CD14-positive monocyte (primary cell): ENCODE measurements at regions not wholly inside any gene's neighbourhood (a gene's known extent, or its start where the extent isn't known, plus 50 kb on each side); places are given as distances from the start of the nearest gene placed in this dataset.

Source experiments
- DNase-seq, 3 donors: peaks; one replicate each; pipeline ENCODE4 v3.0.0-alpha.2; 2011 to 2022
- H2AFZ ChIP-seq: 2 replicates; pipeline ENCODE4 v1.6.0; 2012; ENCODE audit warnings: mild to moderate bottlenecking, low read depth, low read length, inconsistent platforms; ENCODE audit not compliant: insufficient read depth, poor library complexity, severe bottlenecking
- H3K27ac ChIP-seq, 2 donors: 1 replicate in 1 of 2; 2 replicates in 1 of 2; pipeline ENCODE4 v1.5.1; 2012 to 2013; ENCODE audit warnings: low read length in 2 of 2, control low read depth in 1 of 2, inconsistent platforms in 1 of 2, low read depth in 1 of 2, mild to moderate bottlenecking in 1 of 2
- H3K27me3 ChIP-seq, 2 donors: one replicate each; pipeline versions ENCODE4 v1.6.0 to v1.6.1; 2011 to 2013; ENCODE audit warnings: low read length in 2 of 2; ENCODE audit not compliant: control insufficient read depth in 2 of 2, insufficient read depth in 2 of 2
- H3K36me3 ChIP-seq, 2 donors: replicated peaks in 1 of 2; 1 replicate in 1 of 2; 2 replicates in 1 of 2; pipeline versions ENCODE4 v1.5.1 to v1.6.1; 2012 to 2013; ENCODE audit warnings: low read length in 2 of 2, control low read depth in 1 of 2, inconsistent platforms in 1 of 2, mild to moderate bottlenecking in 1 of 2; ENCODE audit not compliant: insufficient read depth in 2 of 2, control insufficient read depth in 1 of 2
- H3K4me1 ChIP-seq, 2 donors: 1 replicate in 1 of 2; 2 replicates in 1 of 2; pipeline versions ENCODE4 v1.5.1 to v1.6.1; 2012 to 2013; ENCODE audit warnings: low read length in 2 of 2, control low read depth in 1 of 2, inconsistent platforms in 1 of 2, mild to moderate bottlenecking in 1 of 2, moderate library complexity in 1 of 2; ENCODE audit not compliant: insufficient read depth in 2 of 2, control insufficient read depth in 1 of 2
- H3K4me2 ChIP-seq: replicated peaks from 2 replicates; pipeline ENCODE3; 2012; ENCODE audit warnings: low read length, moderate library complexity, mild to moderate bottlenecking; ENCODE audit not compliant: poor library complexity, severe bottlenecking; ENCODE audit errors: extremely low read depth
- H3K4me3 ChIP-seq, 3 experiments: fragments of 200-600 bp in 1 of 3; sonication (generic) in 1 of 3; replicated peaks in 1 of 3; 1 replicate in 2 of 3; 2 replicates in 1 of 3; pipeline ENCODE4 v1.5.1; 2011 to 2013; ENCODE audit warnings: low read length in 3 of 3, mild to moderate bottlenecking in 3 of 3, control low read depth in 2 of 3, low read depth in 2 of 3, inconsistent platforms in 1 of 3, moderate library complexity in 1 of 3
- H3K79me2 ChIP-seq: 2 replicates; pipeline ENCODE4 v1.6.0; 2012; ENCODE audit warnings: mild to moderate bottlenecking, control low read depth, inconsistent platforms, low read length, moderate library complexity; ENCODE audit not compliant: insufficient read depth
- H3K9ac ChIP-seq: 2 replicates; pipeline ENCODE4 v1.6.0; 2017; ENCODE audit warnings: low read length, mild to moderate bottlenecking; ENCODE audit not compliant: insufficient read depth, poor library complexity, severe bottlenecking
- H3K9me3 ChIP-seq, 2 donors: replicated peaks in 1 of 2; 1 replicate in 1 of 2; 2 replicates in 1 of 2; pipeline versions ENCODE4 v1.5.1 to v1.6.1; 2012 to 2013; ENCODE audit warnings: low read length in 2 of 2, control low read depth in 1 of 2; ENCODE audit not compliant: control insufficient read depth in 1 of 2, insufficient read depth in 1 of 2
- H4K20me1 ChIP-seq: 2 replicates; pipeline ENCODE4 v1.6.0; 2012; ENCODE audit warnings: mild to moderate bottlenecking, low read length, control low read depth, moderate library complexity; ENCODE audit not compliant: insufficient read depth
- H3K27ac Mint-ChIP-seq, 7 donors: one replicate each; pipeline ENCODE4 v1.8.0; 2020; ENCODE audit warnings: mild to moderate bottlenecking in 7 of 7, mixed read lengths in 7 of 7, moderate library complexity in 6 of 7, inconsistent platforms in 2 of 7
- H3K27me3 Mint-ChIP-seq, 3 donors: one replicate each; pipeline ENCODE4 v1.8.0; 2021 to 2022; ENCODE audit warnings: low read depth in 3 of 3, mild to moderate bottlenecking in 3 of 3, mixed read lengths in 3 of 3, moderate library complexity in 3 of 3, inconsistent platforms in 1 of 3
- H3K36me3 Mint-ChIP-seq, 2 donors: one replicate each; pipeline ENCODE4 v1.8.0; 2020; ENCODE audit warnings: mixed read lengths in 2 of 2, inconsistent platforms in 1 of 2, mild to moderate bottlenecking in 1 of 2
- H3K4me1 Mint-ChIP-seq: one replicate; pipeline ENCODE4 v1.8.0; 2020; ENCODE audit warnings: mild to moderate bottlenecking, mixed read lengths
- H3K4me3 Mint-ChIP-seq, 2 donors: one replicate each; pipeline ENCODE4 v1.8.0; 2020; ENCODE audit warnings: mild to moderate bottlenecking in 2 of 2, mixed read lengths in 2 of 2, moderate library complexity in 1 of 2
- H3K9me3 Mint-ChIP-seq, 7 donors: one replicate each; pipeline ENCODE4 v1.8.0; 2020 to 2022; ENCODE audit warnings: mixed read lengths in 7 of 7, mild to moderate bottlenecking in 6 of 7, moderate library complexity in 6 of 7, inconsistent platforms in 2 of 7
- WGBS: methylation state at CpG from one replicate; pipeline ENCODE4 v1.1.5; 2013; ENCODE audit warnings: missing lambda C conversion rate; ENCODE audit not compliant: insufficient coverage; 5-methylcytosine and 5-hydroxymethylcytosine counted together
- intact Hi-C, 2 donors: fragments of 100-400 bp; cut with micrococcal nuclease; formaldehyde crosslinking; loops; one replicate each; pipeline versions ENCODE4 v1.15.0 to v1.15.1; 2023
- TF ChIP-seq, protein P1 (sequence below): fragments of 200-600 bp; IDR thresholded peaks from one replicate; pipeline ENCODE4 v1.8.0; 2022; ENCODE audit warnings: antibody characterized with exemption, mild to moderate bottlenecking

DNA sequence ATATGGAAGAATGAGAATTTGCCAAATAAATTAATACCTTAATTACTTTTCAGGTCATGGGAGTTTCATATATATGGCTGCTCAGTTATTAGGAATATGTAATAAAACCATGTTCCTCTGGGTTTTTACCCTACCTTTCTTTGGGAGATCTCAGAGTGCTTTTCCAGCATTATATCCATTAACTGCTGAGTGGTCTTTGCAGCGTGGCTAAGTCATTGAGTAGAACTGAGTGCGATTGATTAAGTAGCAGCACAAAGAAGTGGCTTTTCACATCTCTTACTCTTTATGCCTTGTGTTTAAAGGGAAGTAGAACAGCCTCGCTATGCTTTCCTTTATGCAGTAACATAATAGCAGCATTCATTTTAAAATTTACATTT is 340.1 kb downstream of the SNAPC1 start:
- no CpG with 5 or more reads among the region's 3 CpGs for WGBS
- H3K27ac Mint-ChIP-seq, result no peak overlapping the region

DNA sequence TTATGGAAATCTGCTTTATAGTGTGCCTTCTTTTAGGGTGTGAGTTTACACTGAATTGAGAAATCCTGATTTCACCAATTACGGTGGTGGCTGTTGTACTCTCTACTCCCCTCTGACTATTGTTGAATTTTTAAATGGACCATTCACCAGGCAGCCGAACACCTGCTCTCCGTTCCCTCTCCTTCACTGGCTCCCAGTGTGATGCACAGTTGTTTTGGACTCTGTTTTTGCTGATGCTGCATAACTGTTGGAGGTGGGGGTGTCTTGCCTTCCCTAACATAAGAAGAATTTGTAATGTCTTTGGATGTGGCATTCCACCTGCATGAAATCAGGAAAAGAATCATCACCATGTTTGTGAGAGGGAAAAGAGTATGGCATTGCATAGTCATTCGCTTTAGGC is 341.2 kb downstream of the SNAPC1 start:
- no peak overlapping the region for H3K4me3 Mint-ChIP-seq
- H4K20me1 ChIP-seq, result no peaks in the 10 kb centered on the region
- no peaks in the 10 kb centered on the region for H3K36me3 ChIP-seq
- H3K9me3 ChIP-seq, result no peaks in the 10 kb centered on the region
- H3K9me3 Mint-ChIP-seq, result no peaks in the 10 kb centered on the region
- no peak overlapping the region for H3K27ac Mint-ChIP-seq
- no peak overlapping the region for H3K4me3 ChIP-seq
- WGBS, result no CpG with 5 or more reads among the region's 4 CpGs
- DNase-seq, result no peak
- no peak overlapping the region for H3K9ac ChIP-seq
- H2AFZ ChIP-seq, result no peak overlapping the region
- H3K27ac ChIP-seq, result no peak overlapping the region
- TF ChIP-seq, protein P1, sequence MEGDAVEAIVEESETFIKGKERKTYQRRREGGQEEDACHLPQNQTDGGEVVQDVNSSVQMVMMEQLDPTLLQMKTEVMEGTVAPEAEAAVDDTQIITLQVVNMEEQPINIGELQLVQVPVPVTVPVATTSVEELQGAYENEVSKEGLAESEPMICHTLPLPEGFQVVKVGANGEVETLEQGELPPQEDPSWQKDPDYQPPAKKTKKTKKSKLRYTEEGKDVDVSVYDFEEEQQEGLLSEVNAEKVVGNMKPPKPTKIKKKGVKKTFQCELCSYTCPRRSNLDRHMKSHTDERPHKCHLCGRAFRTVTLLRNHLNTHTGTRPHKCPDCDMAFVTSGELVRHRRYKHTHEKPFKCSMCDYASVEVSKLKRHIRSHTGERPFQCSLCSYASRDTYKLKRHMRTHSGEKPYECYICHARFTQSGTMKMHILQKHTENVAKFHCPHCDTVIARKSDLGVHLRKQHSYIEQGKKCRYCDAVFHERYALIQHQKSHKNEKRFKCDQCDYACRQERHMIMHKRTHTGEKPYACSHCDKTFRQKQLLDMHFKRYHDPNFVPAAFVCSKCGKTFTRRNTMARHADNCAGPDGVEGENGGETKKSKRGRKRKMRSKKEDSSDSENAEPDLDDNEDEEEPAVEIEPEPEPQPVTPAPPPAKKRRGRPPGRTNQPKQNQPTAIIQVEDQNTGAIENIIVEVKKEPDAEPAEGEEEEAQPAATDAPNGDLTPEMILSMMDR, result no peak
- H3K4me1 Mint-ChIP-seq, result no peaks in the 10 kb centered on the region
- no peaks in the 10 kb centered on the region for H3K79me2 ChIP-seq
- intact Hi-C loops, result no loop called here
- H3K27me3 Mint-ChIP-seq, result peaks cover 0 to 1% (median 0%) of the 10 kb centered on the region in 3 donors
- no peaks in the 10 kb centered on the region for H3K4me1 ChIP-seq
- H3K4me2 ChIP-seq, result no peak overlapping the region
- no peaks in the 10 kb centered on the region for H3K27me3 ChIP-seq
- no peaks in the 10 kb centered on the region for H3K36me3 Mint-ChIP-seq

More for the DNA sequence above, 340.1 kb downstream of the SNAPC1 start:
- Histone ChIP-seq H3K27ac (no peak overlapping the region), H3K79me2 (no peaks in the 10 kb centered on the region), H3K9me3 (no peaks in the 10 kb centered on the region), H2AFZ (no peak overlapping the region), H3K4me1 (no peaks in the 10 kb centered on the region), H3K27me3 (no peaks in the 10 kb centered on the region), H3K4me3 (no peak overlapping the region), H4K20me1 (no peaks in the 10 kb centered on the region), H3K4me2 (no peak overlapping the region), H3K9ac (no peak overlapping the region), H3K36me3 (no peaks in the 10 kb centered on the region)
- intact Hi-C loops, result no loop called here
- H3K4me1 Mint-ChIP-seq, result no peaks in the 10 kb centered on the region
- no peak overlapping the region for H3K4me3 Mint-ChIP-seq
- H3K36me3 Mint-ChIP-seq, result no peaks in the 10 kb centered on the region
- TF ChIP-seq, protein P1, result no peak
- DNase-seq, result no peak
- H3K27me3 Mint-ChIP-seq, result peaks cover 0 to 1% (median 0%) of the 10 kb centered on the region in 3 donors
- no peaks in the 10 kb centered on the region for H3K9me3 Mint-ChIP-seq
